WTC11 (cell line): ENCODE measurements at regions not wholly inside any gene's neighbourhood (a gene's known extent, or its start where the extent isn't known, plus 50 kb on each side); places are given as distances from the start of the nearest gene placed in this dataset.

ENCODE experiments used
- ATAC-seq: fragments of 200-7000 bp; cut with Tn5 transposase; 2 replicates; pipeline ENCODE4 v1.10.0; 2021; ENCODE audit warnings: mild to moderate bottlenecking, moderate library complexity
- CTCF ChIA-PET: fragments of 300-600 bp; sonication (Branson Sonifier 250); formaldehyde crosslinking; loops from one replicate; lab custom pipeline; 2021; ENCODE audit warnings: antibody characterized with exemption; lab: Charles Lee
- POLR2A ChIA-PET: fragments of 350-600 bp; sonication (Branson Sonifier 250); formaldehyde crosslinking; loops from one replicate; lab custom pipeline; 2021; ENCODE audit warnings: antibody characterized with exemption; lab: Charles Lee
- DNase-seq: peaks from one replicate; pipeline ENCODE4 v3.0.0; 2021; ENCODE audit warnings: low spot score
- H3K27ac Mint-ChIP-seq: 2 replicates; pipeline ENCODE4 v1.8.0; 2021; ENCODE audit warnings: mixed read lengths
- H3K27me3 Mint-ChIP-seq: 2 replicates; pipeline ENCODE4 v1.8.0; 2021; ENCODE audit warnings: low read depth, mild to moderate bottlenecking, moderate library complexity, mixed read lengths
- H3K36me3 Mint-ChIP-seq: 2 replicates; pipeline ENCODE4 v1.8.0; 2021; ENCODE audit warnings: mixed read lengths
- H3K4me1 Mint-ChIP-seq: 2 replicates; pipeline ENCODE4 v1.8.0; 2022; ENCODE audit warnings: mixed read lengths
- H3K4me3 Mint-ChIP-seq: 2 replicates; pipeline ENCODE4 v1.8.0; 2021; ENCODE audit warnings: mild to moderate bottlenecking, moderate library complexity, mixed read lengths
- H3K9me3 Mint-ChIP-seq: 2 replicates; pipeline ENCODE4 v1.8.0; 2021; ENCODE audit warnings: mixed read lengths
- CREB1 ChIP-seq: sonication (generic); formaldehyde crosslinking; IDR thresholded peaks from 2 replicates; pipeline ENCODE4 v1.8.0; 2023; ENCODE audit warnings: mild to moderate bottlenecking, missing genetic modification reagents
- ELF4 ChIP-seq: sonication (generic); formaldehyde crosslinking; IDR thresholded peaks from 2 replicates; pipeline ENCODE4 v1.8.1; 2022; ENCODE audit warnings: low read depth, mild to moderate bottlenecking, moderate library complexity, missing genetic modification reagents
- FOXJ3 ChIP-seq: sonication (generic); formaldehyde crosslinking; IDR thresholded peaks from 2 replicates; pipeline ENCODE4 v1.9.0; 2021; ENCODE audit warnings: missing genetic modification reagents, mild to moderate bottlenecking, borderline replicate concordance
- HMGXB4 ChIP-seq: sonication (generic); formaldehyde crosslinking; IDR thresholded peaks from 2 replicates; pipeline ENCODE4 v1.8.1; 2023; ENCODE audit warnings: mild to moderate bottlenecking, moderate library complexity, missing genetic modification reagents
- JAZF1 ChIP-seq: fragments of 250-450 bp; sonication (Bioruptor Pico); IDR thresholded peaks from 2 replicates; pipeline ENCODE4 v1.9.0; 2021; ENCODE audit warnings: moderate library complexity, mild to moderate bottlenecking, inconsistent platforms
- MLX ChIP-seq: sonication (generic); formaldehyde crosslinking; IDR thresholded peaks from 2 replicates; pipeline ENCODE4 v1.8.1; 2023; ENCODE audit warnings: mild to moderate bottlenecking, missing genetic modification reagents, moderate library complexity
- NR2C2 ChIP-seq: sonication (generic); formaldehyde crosslinking; IDR thresholded peaks from 2 replicates; pipeline ENCODE4 v1.8.0; 2022; ENCODE audit warnings: mild to moderate bottlenecking, missing genetic modification reagents
- NR3C1 ChIP-seq: sonication (generic); formaldehyde crosslinking; conservative IDR thresholded peaks from 2 replicates; pipeline ENCODE4 v1.8.1; 2023; ENCODE audit warnings: low read depth, mild to moderate bottlenecking, missing genetic modification reagents
- RELA ChIP-seq: sonication (generic); formaldehyde crosslinking; IDR thresholded peaks from 2 replicates; pipeline ENCODE4 v1.8.1; 2022; ENCODE audit warnings: missing genetic modification reagents, mild to moderate bottlenecking, borderline replicate concordance
- TCF7 ChIP-seq: sonication (generic); formaldehyde crosslinking; IDR thresholded peaks from 2 replicates; pipeline ENCODE4 v1.8.0; 2022; ENCODE audit warnings: mild to moderate bottlenecking, low read depth, missing genetic modification reagents, moderate library complexity
- TEAD1 ChIP-seq: sonication (generic); formaldehyde crosslinking; IDR thresholded peaks from 2 replicates; pipeline ENCODE4 v1.8.0; 2022; ENCODE audit warnings: mild to moderate bottlenecking, missing genetic modification reagents
- TP53 ChIP-seq: sonication (generic); formaldehyde crosslinking; IDR thresholded peaks from 2 replicates; pipeline ENCODE4 v1.8.1; 2023; ENCODE audit warnings: mild to moderate bottlenecking, missing genetic modification reagents
- ZMAT4 ChIP-seq: fragments of 250-450 bp; sonication (Bioruptor Pico); IDR thresholded peaks from 2 replicates; pipeline ENCODE4 v1.9.0; 2021; ENCODE audit warnings: mild to moderate bottlenecking
- ZNF317 ChIP-seq: sonication (generic); formaldehyde crosslinking; IDR thresholded peaks from 2 replicates; pipeline ENCODE4 v1.8.1; 2023; ENCODE audit warnings: low read depth, mild to moderate bottlenecking, moderate library complexity, missing genetic modification reagents, borderline replicate concordance
- TF ChIP-seq, protein P1 (sequence below): fragments of 250-450 bp; sonication (Bioruptor Pico); IDR thresholded peaks from 2 replicates; pipeline ENCODE4 v1.9.0; 2021; ENCODE audit warnings: mild to moderate bottlenecking, borderline replicate concordance
- TF ChIP-seq, protein P2 (sequence below): fragments of 200-600 bp; IDR thresholded peaks from 2 replicates; pipeline ENCODE4 v1.8.0; 2022; ENCODE audit warnings: antibody characterized with exemption

- TF ChIP-seq, protein P1, sequence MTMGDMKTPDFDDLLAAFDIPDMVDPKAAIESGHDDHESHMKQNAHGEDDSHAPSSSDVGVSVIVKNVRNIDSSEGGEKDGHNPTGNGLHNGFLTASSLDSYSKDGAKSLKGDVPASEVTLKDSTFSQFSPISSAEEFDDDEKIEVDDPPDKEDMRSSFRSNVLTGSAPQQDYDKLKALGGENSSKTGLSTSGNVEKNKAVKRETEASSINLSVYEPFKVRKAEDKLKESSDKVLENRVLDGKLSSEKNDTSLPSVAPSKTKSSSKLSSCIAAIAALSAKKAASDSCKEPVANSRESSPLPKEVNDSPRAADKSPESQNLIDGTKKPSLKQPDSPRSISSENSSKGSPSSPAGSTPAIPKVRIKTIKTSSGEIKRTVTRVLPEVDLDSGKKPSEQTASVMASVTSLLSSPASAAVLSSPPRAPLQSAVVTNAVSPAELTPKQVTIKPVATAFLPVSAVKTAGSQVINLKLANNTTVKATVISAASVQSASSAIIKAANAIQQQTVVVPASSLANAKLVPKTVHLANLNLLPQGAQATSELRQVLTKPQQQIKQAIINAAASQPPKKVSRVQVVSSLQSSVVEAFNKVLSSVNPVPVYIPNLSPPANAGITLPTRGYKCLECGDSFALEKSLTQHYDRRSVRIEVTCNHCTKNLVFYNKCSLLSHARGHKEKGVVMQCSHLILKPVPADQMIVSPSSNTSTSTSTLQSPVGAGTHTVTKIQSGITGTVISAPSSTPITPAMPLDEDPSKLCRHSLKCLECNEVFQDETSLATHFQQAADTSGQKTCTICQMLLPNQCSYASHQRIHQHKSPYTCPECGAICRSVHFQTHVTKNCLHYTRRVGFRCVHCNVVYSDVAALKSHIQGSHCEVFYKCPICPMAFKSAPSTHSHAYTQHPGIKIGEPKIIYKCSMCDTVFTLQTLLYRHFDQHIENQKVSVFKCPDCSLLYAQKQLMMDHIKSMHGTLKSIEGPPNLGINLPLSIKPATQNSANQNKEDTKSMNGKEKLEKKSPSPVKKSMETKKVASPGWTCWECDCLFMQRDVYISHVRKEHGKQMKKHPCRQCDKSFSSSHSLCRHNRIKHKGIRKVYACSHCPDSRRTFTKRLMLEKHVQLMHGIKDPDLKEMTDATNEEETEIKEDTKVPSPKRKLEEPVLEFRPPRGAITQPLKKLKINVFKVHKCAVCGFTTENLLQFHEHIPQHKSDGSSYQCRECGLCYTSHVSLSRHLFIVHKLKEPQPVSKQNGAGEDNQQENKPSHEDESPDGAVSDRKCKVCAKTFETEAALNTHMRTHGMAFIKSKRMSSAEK, result no peak
- TF ChIP-seq FOXJ3 (CRISPR knock-in tag) (no peak), NR3C1 (no peak), TEAD1 (CRISPR knock-in tag) (no peak), ELF4 (CRISPR knock-in tag) (no peak), CREB1 (CRISPR knock-in tag) (no peak), TCF7 (CRISPR knock-in tag) (no peak), NR2C2 (CRISPR knock-in tag) (no peak), TP53 (CRISPR knock-in tag) (no peak), JAZF1 (no peak), RELA (CRISPR knock-in tag) (no peak)
These were observed 1276.7 kb upstream of the PRMT6 start (continued) for GRCh38 chr1:105779727-105780126.

DNA sequence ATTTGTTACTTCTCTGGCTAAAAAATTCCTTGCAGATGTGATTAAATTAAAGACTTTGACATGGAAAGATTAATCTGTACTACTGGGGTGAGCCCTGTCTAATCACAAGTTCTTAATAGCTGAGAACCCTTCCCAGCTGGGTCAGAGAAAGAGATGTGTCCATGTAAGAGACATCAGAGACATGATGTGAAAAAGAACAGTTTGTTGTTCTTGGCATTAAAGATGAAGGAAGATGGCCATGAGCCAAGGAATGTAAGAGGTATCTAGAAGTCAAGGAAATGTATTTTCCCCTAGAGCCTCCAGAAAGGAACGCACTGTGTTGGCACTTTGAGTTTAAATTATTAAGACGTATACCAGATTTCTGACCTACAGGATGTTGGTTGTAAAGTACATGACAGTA, 1271.5 kb upstream of the PRMT6 start:
- Mint-ChIP-seq H3K27me3 (no peaks in the 10 kb centered on the region), H3K27ac (no peak overlapping the region), H3K4me3 (no peak overlapping the region), H3K4me1 (no peaks in the 10 kb centered on the region)
- DNase-seq (no peak), ATAC-seq (no peak)
- CTCF ChIA-PET, result no interaction called here
- POLR2A ChIA-PET, result no interaction called here
- TF ChIP-seq ZNF317 (CRISPR knock-in tag) (no peak), ZMAT4 (CRISPR knock-in tag) (no peak), MLX (no peak), HMGXB4 (CRISPR knock-in tag) (no peak)
- TF ChIP-seq, all 79 proteins: peak for 0
- H3K36me3 Mint-ChIP-seq, result no peaks in the 10 kb centered on the region
- peaks cover 7% of the 10 kb centered on the region; the same call in 1 of the 2 replicates for H3K9me3 Mint-ChIP-seq

GRCh38 chr1:105793536-105794146, 1262.8 kb upstream of the PRMT6 start:
- peaks cover 9% of the 10 kb centered on the region; the same call in 1 of the 2 replicates for H3K9me3 Mint-ChIP-seq
- ATAC-seq (peak; percentile 60; the same call in 1 of the 2 replicates), DNase-seq (peak; percentile 63)
- no peaks in the 10 kb centered on the region for H3K36me3 Mint-ChIP-seq
- H3K27ac Mint-ChIP-seq, result no peak overlapping the region
- H3K4me1 Mint-ChIP-seq, result no peaks in the 10 kb centered on the region
- TF ChIP-seq TP53 (CRISPR knock-in tag), result no peak
- TF ChIP-seq, protein P2, sequence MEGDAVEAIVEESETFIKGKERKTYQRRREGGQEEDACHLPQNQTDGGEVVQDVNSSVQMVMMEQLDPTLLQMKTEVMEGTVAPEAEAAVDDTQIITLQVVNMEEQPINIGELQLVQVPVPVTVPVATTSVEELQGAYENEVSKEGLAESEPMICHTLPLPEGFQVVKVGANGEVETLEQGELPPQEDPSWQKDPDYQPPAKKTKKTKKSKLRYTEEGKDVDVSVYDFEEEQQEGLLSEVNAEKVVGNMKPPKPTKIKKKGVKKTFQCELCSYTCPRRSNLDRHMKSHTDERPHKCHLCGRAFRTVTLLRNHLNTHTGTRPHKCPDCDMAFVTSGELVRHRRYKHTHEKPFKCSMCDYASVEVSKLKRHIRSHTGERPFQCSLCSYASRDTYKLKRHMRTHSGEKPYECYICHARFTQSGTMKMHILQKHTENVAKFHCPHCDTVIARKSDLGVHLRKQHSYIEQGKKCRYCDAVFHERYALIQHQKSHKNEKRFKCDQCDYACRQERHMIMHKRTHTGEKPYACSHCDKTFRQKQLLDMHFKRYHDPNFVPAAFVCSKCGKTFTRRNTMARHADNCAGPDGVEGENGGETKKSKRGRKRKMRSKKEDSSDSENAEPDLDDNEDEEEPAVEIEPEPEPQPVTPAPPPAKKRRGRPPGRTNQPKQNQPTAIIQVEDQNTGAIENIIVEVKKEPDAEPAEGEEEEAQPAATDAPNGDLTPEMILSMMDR, result peak; percentile 38
- ChIA-PET POLR2A (no interaction called here), CTCF (interaction anchor here (0.6 to 1.3 kb wide), 4 partner anchors 14 to 1921 kb away, joined by 3 read pairs; no protein-coding TSS in a partner anchor)
- no peaks in the 10 kb centered on the region for H3K27me3 Mint-ChIP-seq
- no peak overlapping the region for H3K4me3 Mint-ChIP-seq
